C4-2B (cell line): ENCODE measurements at regions not wholly inside any gene's neighbourhood (a gene's known extent, or its start where the extent isn't known, plus 50 kb on each side); places are given as distances from the start of the nearest gene placed in this dataset.
"Not testable (repeated sequence)": the region's sequence is repeated elsewhere in the genome, so short reads cannot be mapped to it uniquely, and the experiment has no call there.

ENCODE experiments used
- CTCF ChIP-seq: fragments of 450-650 bp; conservative IDR thresholded peaks from 2 replicates; pipeline ENCODE4 v1.5.1; 2017; ENCODE audit warnings: mild to moderate bottlenecking
- ZFX ChIP-seq: fragments of 450-650 bp; IDR thresholded peaks from 2 replicates; pipeline ENCODE4 v1.6.1; 2017

GRCh38 chr3:144907581-144907980, 936.0 kb downstream of the DIPK2A start:
- TF ChIP-seq CTCF, ZFX: not testable (repeated sequence)
